ENCODE measurements at regions not wholly inside any gene's neighbourhood (a gene's known extent, or its start where the extent isn't known, plus 50 kb on each side); places are given as distances from the start of the nearest gene placed in this dataset.

- H3K79me2 ChIP-seq (ENCODE audit: control insufficient read depth, low read length), result no peaks in the 10 kb centered on the region
- peaks cover 13% of the 10 kb centered on the region for H3K36me3 ChIP-seq (ENCODE audit: control insufficient read depth, low read length)
- TF ChIP-seq EZH2phosphoT487 (IDR thresholded peaks at IDR 0.05; ENCODE audit: borderline replicate concordance, low read length) (no peak), CTCF (IDR thresholded peaks at IDR 0.05; ENCODE audit: low read depth, low read length, poor library complexity, severe bottlenecking) (no peak)
Observed at GRCh38 chr6:14243597-14243996, 126.0 kb downstream of the CD83 start.

DNA sequence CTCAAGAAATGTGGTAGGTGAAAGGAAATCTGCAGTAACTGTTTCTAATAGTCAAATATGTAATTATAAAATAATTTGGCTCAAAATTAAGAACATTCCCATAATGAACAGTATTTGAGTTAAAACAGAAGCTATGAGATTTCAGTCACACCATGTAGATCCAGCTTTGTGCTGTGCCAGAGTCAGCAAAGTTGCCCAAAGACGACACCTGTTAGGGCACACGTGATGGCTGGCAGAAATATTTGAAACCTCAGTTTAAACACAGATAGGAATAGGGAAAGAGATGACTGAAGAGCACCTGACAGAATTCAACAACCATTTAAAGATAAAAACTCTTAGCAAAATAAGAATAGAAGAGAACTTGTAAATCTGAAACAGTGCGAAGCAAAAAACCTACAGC lies 129.3 kb downstream of the CD83 start:
- H4K20me1 ChIP-seq (ENCODE audit: control insufficient read depth, insufficient read depth, low read depth, low read length), result no peaks in the 10 kb centered on the region
- no peaks in the 10 kb centered on the region for H3K79me2 ChIP-seq (ENCODE audit: control insufficient read depth, low read length)
- no peak overlapping the region for H3K27ac ChIP-seq (ENCODE audit: low read depth, low read length)
- peaks cover 21% of the 10 kb centered on the region for H3K4me1 ChIP-seq (ENCODE audit: control insufficient read depth, low read length)
- TF ChIP-seq EZH2phosphoT487 (IDR thresholded peaks at IDR 0.05; ENCODE audit: borderline replicate concordance, low read length), result no peak
- TF ChIP-seq CTCF (IDR thresholded peaks at IDR 0.05; ENCODE audit: low read depth, low read length, poor library complexity, severe bottlenecking), result no peak
- no peaks in the 10 kb centered on the region for H3F3A ChIP-seq (ENCODE audit: control insufficient read depth, insufficient read depth)
- H3K4me3 ChIP-seq (ENCODE audit: low read length), result no peak overlapping the region
- H3K9me3 ChIP-seq (ENCODE audit: control insufficient read depth, insufficient read depth, low read length), result no peaks in the 10 kb centered on the region
- no peak overlapping the region for H3K4me2 ChIP-seq (ENCODE audit: low read length)
- H3K9me2 ChIP-seq (replicated peaks; ENCODE audit: control insufficient read depth, low read length), result no peaks in the 10 kb centered on the region
- H3K27me3 ChIP-seq (ENCODE audit: control insufficient read depth, low read length), result no peaks in the 10 kb centered on the region
- H3K36me3 ChIP-seq (ENCODE audit: control insufficient read depth, low read length), result peaks cover under 1% of the 10 kb centered on the region

More at GRCh38 chr6:14243597-14243996, 126.0 kb downstream of the CD83 start:
- Histone ChIP-seq H3K4me3 (ENCODE audit: low read length) (no peak overlapping the region), H3F3A (ENCODE audit: control insufficient read depth, insufficient read depth) (no peaks in the 10 kb centered on the region), H3K4me2 (ENCODE audit: low read length) (no peak overlapping the region), H3K27ac (ENCODE audit: low read depth, low read length) (no peak overlapping the region), H3K9me2 (replicated peaks; ENCODE audit: control insufficient read depth, low read length) (no peaks in the 10 kb centered on the region), H3K4me1 (ENCODE audit: control insufficient read depth, low read length) (peaks cover 43% of the 10 kb centered on the region), H3K27me3 (ENCODE audit: control insufficient read depth, low read length) (no peaks in the 10 kb centered on the region), H3K9me3 (ENCODE audit: control insufficient read depth, insufficient read depth, low read length) (peaks cover 9% of the 10 kb centered on the region; the same call in 1 of the 2 replicates), H4K20me1 (ENCODE audit: control insufficient read depth, insufficient read depth, low read depth, low read length) (no peaks in the 10 kb centered on the region)

DNA sequence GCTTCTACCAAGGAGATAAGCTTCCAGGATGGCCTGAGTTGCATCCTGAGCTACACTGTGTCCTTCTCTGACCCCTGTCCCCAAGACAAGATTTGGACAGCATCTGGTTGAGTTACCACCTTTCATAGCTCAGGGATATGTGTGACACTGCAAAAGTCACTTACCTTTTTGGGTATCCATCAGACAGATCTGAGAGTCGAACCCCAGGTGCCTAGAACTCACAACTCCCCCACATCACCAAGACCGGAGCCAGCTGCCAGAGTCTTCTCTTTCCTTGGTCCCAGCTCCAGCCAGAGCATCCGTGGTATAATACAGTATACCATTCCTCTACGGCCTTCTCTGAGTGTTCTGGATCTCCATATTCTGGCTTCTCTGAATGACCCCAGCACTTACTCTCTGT lies 133.0 kb downstream of the CD83 start:
- Histone ChIP-seq H3F3A (ENCODE audit: control insufficient read depth, insufficient read depth) (no peaks in the 10 kb centered on the region), H3K27ac (ENCODE audit: low read depth, low read length) (no peak overlapping the region), H4K20me1 (ENCODE audit: control insufficient read depth, insufficient read depth, low read depth, low read length) (no peaks in the 10 kb centered on the region), H3K79me2 (ENCODE audit: control insufficient read depth, low read length) (no peaks in the 10 kb centered on the region), H3K4me3 (ENCODE audit: low read length) (no peak overlapping the region), H3K9me3 (ENCODE audit: control insufficient read depth, insufficient read depth, low read length) (no peaks in the 10 kb centered on the region), H3K4me2 (ENCODE audit: low read length) (no peak overlapping the region), H3K4me1 (ENCODE audit: control insufficient read depth, low read length) (peaks cover 11% of the 10 kb centered on the region), H3K27me3 (ENCODE audit: control insufficient read depth, low read length) (no peaks in the 10 kb centered on the region), H3K9me2 (replicated peaks; ENCODE audit: control insufficient read depth, low read length) (no peaks in the 10 kb centered on the region), H3K36me3 (ENCODE audit: control insufficient read depth, low read length) (no peaks in the 10 kb centered on the region)
- no peak for TF ChIP-seq CTCF (IDR thresholded peaks at IDR 0.05; ENCODE audit: low read depth, low read length, poor library complexity, severe bottlenecking)
- no peak for TF ChIP-seq EZH2phosphoT487 (IDR thresholded peaks at IDR 0.05; ENCODE audit: borderline replicate concordance, low read length)
